ENCODE measurements at regions not wholly inside any gene's neighbourhood (a gene's known extent, or its start where the extent isn't known, plus 50 kb on each side); places are given as distances from the start of the nearest gene placed in this dataset.

- FAIRE-seq (no peak), DNase-seq (ENCODE audit: low read depth, low spot score) (peak; percentile 59)
- Histone ChIP-seq H2AFZ (ENCODE audit: low read depth, low read length) (no peak overlapping the region), H3K9ac (replicated peaks; ENCODE audit: extremely low read depth, insufficient read depth, low read length) (no peak overlapping the region), H3K9me3 (replicated peaks; ENCODE audit: control insufficient read depth, insufficient read depth, low read length) (no peaks in the 10 kb centered on the region), H3K4me1 (ENCODE audit: control insufficient read depth, extremely low read depth, insufficient read depth, low read length) (no peaks in the 10 kb centered on the region), H4K20me1 (replicated peaks; ENCODE audit: control insufficient read depth, extremely low read depth, insufficient read depth, low read length) (no peaks in the 10 kb centered on the region), H3K79me2 (ENCODE audit: control insufficient read depth, insufficient read depth, low read length) (no peaks in the 10 kb centered on the region), H3K9me1 (replicated peaks; ENCODE audit: control insufficient read depth, extremely low read depth, insufficient read depth, low read length) (no peaks in the 10 kb centered on the region), H3K36me3 (ENCODE audit: control insufficient read depth in 2 of 2, extremely low read depth in 1 of 2, insufficient read depth in 2 of 2, low read length in 2 of 2) (no peaks in the 10 kb centered on the region), H3K27ac (ENCODE audit: insufficient read depth, low read depth, low read length) (no peak overlapping the region), H3K4me3 (replicated peaks in 1 of 3; ENCODE audit: insufficient read depth in 1 of 3, low read depth in 1 of 3, low read length in 3 of 3) (no peak overlapping the region), H3K27me3 (ENCODE audit: control insufficient read depth in 2 of 2, insufficient read depth in 2 of 2, low read length in 2 of 2) (no peaks in the 10 kb centered on the region), H3K4me2 (ENCODE audit: insufficient read depth, low read length) (no peak overlapping the region)
- BruUV-seq (replicated peaks) = no TSS peak
- intact Hi-C loops (cut with micrococcal nuclease) (no loop called here), dilution Hi-C loops (cut with MboI; ENCODE audit: extremely low pct_ligation_motif_present, low sequenced_read_pairs) (no loop called here)
- POLR2A ChIA-PET = no interaction called here
- CTCF ChIA-PET = interaction anchor here (0.7 to 2.6 kb wide), 2 partner anchors 14 to 60 kb away, joined by 3 to 6 read pairs; no protein-coding TSS in a partner anchor
- TF ChIP-seq FOS (IDR thresholded peaks at IDR 0.05; ENCODE audit: borderline replicate concordance, insufficient read depth, low read length) = no peak
- no peak for TF ChIP-seq EZH2 (IDR thresholded peaks at IDR 0.05; ENCODE audit: borderline replicate concordance, low read depth, low read length, severe bottlenecking)
- no peak for TF ChIP-seq JUN (IDR thresholded peaks at IDR 0.05; ENCODE audit: borderline replicate concordance, insufficient read depth, insufficient read length, low read depth)
- TF ChIP-seq MAX (IDR thresholded peaks at IDR 0.05; ENCODE audit: insufficient read depth, insufficient read length) = no peak
- TF ChIP-seq GATA2 (IDR thresholded peaks at IDR 0.05; ENCODE audit: insufficient read depth, insufficient read length, low read depth, low read length) = no peak
- TF ChIP-seq POLR2A (IDR thresholded peaks at IDR 0.05; ENCODE audit: low read depth, low read length) = no peak
- TF ChIP-seq POLR2AphosphoS5 (IDR thresholded peaks at IDR 0.05; ENCODE audit: insufficient read depth, low read depth, low read length) = no peak
- no peak for TF ChIP-seq MYC (IDR thresholded peaks at IDR 0.05; ENCODE audit: low read depth, low read length)
These were observed 241.9 kb upstream of the TARS1 start for GRCh38 chr5:33198836-33199235.

GRCh38 chr5:33203931-33204330, 236.8 kb upstream of the TARS1 start:
- CTCF ChIA-PET = no interaction called here
- H3K36me3 ChIP-seq (ENCODE audit: control insufficient read depth in 2 of 2, extremely low read depth in 1 of 2, insufficient read depth in 2 of 2, low read length in 2 of 2) = no peaks in the 10 kb centered on the region

More at GRCh38 chr5:33203931-33204330, 236.8 kb upstream of the TARS1 start:
- FAIRE-seq (no peak), DNase-seq (ENCODE audit: low read depth, low spot score) (no peak)
- no TSS peak for BruUV-seq (replicated peaks)
- H3K79me2 ChIP-seq (ENCODE audit: control insufficient read depth, insufficient read depth, low read length) = no peaks in the 10 kb centered on the region
- POLR2A ChIA-PET = no interaction called here
- no peak overlapping the region for H2AFZ ChIP-seq (ENCODE audit: low read depth, low read length)
- no peak overlapping the region for H3K4me3 ChIP-seq (replicated peaks in 1 of 3; ENCODE audit: insufficient read depth in 1 of 3, low read depth in 1 of 3, low read length in 3 of 3)
- H3K9ac ChIP-seq (replicated peaks; ENCODE audit: extremely low read depth, insufficient read depth, low read length) = no peak overlapping the region
- dilution Hi-C loops (cut with MboI; ENCODE audit: extremely low pct_ligation_motif_present, low sequenced_read_pairs) = no loop called here
- no peaks in the 10 kb centered on the region for H3K9me3 ChIP-seq (replicated peaks; ENCODE audit: control insufficient read depth, insufficient read depth, low read length)
- no peaks in the 10 kb centered on the region for H4K20me1 ChIP-seq (replicated peaks; ENCODE audit: control insufficient read depth, extremely low read depth, insufficient read depth, low read length)
- intact Hi-C loops (cut with micrococcal nuclease) = no loop called here
- H3K4me1 ChIP-seq (ENCODE audit: control insufficient read depth, extremely low read depth, insufficient read depth, low read length) = no peaks in the 10 kb centered on the region
- no peaks in the 10 kb centered on the region for H3K9me1 ChIP-seq (replicated peaks; ENCODE audit: control insufficient read depth, extremely low read depth, insufficient read depth, low read length)
- no peak overlapping the region for H3K27ac ChIP-seq (ENCODE audit: insufficient read depth, low read depth, low read length)
- TF ChIP-seq MAX (IDR thresholded peaks at IDR 0.05; ENCODE audit: insufficient read depth, insufficient read length) = no peak
- no peak for TF ChIP-seq JUN (IDR thresholded peaks at IDR 0.05; ENCODE audit: borderline replicate concordance, insufficient read depth, insufficient read length, low read depth)
- TF ChIP-seq EZH2 (IDR thresholded peaks at IDR 0.05; ENCODE audit: borderline replicate concordance, low read depth, low read length, severe bottlenecking) = no peak
- TF ChIP-seq CTCF (IDR thresholded peaks at IDR 0.05; ENCODE audit: extremely low read depth in 1 of 2, insufficient read depth in 1 of 2, low read depth in 1 of 2, low read length in 2 of 2) = no peak
- no peak for TF ChIP-seq FOS (IDR thresholded peaks at IDR 0.05; ENCODE audit: borderline replicate concordance, insufficient read depth, low read length)
- TF ChIP-seq MYC (IDR thresholded peaks at IDR 0.05; ENCODE audit: low read depth, low read length) = no peak
- TF ChIP-seq GATA2 (IDR thresholded peaks at IDR 0.05; ENCODE audit: insufficient read depth, insufficient read length, low read depth, low read length) = no peak
- TF ChIP-seq POLR2A (IDR thresholded peaks at IDR 0.05; ENCODE audit: low read depth, low read length) = no peak
- no peak for TF ChIP-seq POLR2AphosphoS5 (IDR thresholded peaks at IDR 0.05; ENCODE audit: insufficient read depth, low read depth, low read length)
- peaks cover 0 to 2% of the 10 kb centered on the region in 2 experiments for H3K27me3 ChIP-seq (ENCODE audit: control insufficient read depth in 2 of 2, insufficient read depth in 2 of 2, low read length in 2 of 2)
- H3K4me2 ChIP-seq (ENCODE audit: insufficient read depth, low read length) = no peak overlapping the region

Measured in endothelial cell of umbilical vein (primary cell).